ENCODE measurements at regions not wholly inside any gene's neighbourhood (a gene's known extent, or its start where the extent isn't known, plus 50 kb on each side); places are given as distances from the start of the nearest gene placed in this dataset.

DNA sequence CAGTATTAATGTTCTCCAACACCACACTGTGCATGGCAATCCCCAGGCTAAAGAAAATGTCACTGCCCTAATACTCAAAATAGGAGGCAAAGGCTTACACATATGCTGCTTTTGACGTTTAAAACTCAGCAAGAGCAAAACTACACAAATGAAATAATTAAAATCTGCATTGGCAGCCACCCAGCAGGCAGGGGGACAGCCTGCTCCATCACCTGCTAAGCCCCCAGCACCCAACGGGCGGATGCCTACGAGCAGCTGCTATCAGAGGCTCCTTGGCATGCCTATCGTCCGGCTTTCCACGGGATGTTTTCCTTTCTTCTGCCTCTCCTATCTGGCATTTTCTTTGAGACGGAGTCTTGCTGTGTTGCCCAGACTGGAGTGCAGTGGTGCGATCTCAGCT is 337.5 kb downstream of the SOX9 start:
- intact Hi-C loops (cut with DNase I): no loop called here
- H3K27me3 ChIP-seq: no peaks in the 10 kb centered on the region
- H3K27ac ChIP-seq: no peak overlapping the region
- 73 to 87% (median 87%) methylated on average over 2 to 9 of the region's 9 CpGs for WGBS, 4 donors
- H3K36me3 ChIP-seq (replicated peaks in 1 of 2): no peaks in the 10 kb centered on the region
- no peaks in the 10 kb centered on the region for H3K9me3 ChIP-seq (replicated peaks in 1 of 3)
- DNase-seq: no peak
- TF ChIP-seq CTCF (IDR thresholded peaks at IDR 0.05) (no peak), POLR2A (IDR thresholded peaks at IDR 0.05) (no peak)
- no peaks in the 10 kb centered on the region for H3K4me1 ChIP-seq (replicated peaks in 1 of 2)
- H3K4me3 ChIP-seq: no peak overlapping the region

GRCh38 chr17:72460711-72461110 is 339.9 kb downstream of the SOX9 start:
- no peak overlapping the region for H3K4me3 ChIP-seq
- TF ChIP-seq CTCF (IDR thresholded peaks at IDR 0.05) (no peak), POLR2A (IDR thresholded peaks at IDR 0.05) (no peak)
- peak in 2 of 7 donors; percentile 3 to 24 for DNase-seq
- no peaks in the 10 kb centered on the region for H3K36me3 ChIP-seq (replicated peaks in 1 of 2)
- intact Hi-C loops (cut with DNase I): no loop called here
- no peak overlapping the region for H3K27ac ChIP-seq
- no peaks in the 10 kb centered on the region for H3K9me3 ChIP-seq (replicated peaks in 1 of 3)
- no peaks in the 10 kb centered on the region for H3K27me3 ChIP-seq
- H3K4me1 ChIP-seq (replicated peaks in 1 of 2): no peaks in the 10 kb centered on the region

- TF ChIP-seq CTCF (IDR thresholded peaks at IDR 0.05) (no peak), POLR2A (IDR thresholded peaks at IDR 0.05) (no peak)
- Histone ChIP-seq H3K27ac (no peak overlapping the region), H3K36me3 (replicated peaks in 1 of 2) (no peaks in the 10 kb centered on the region), H3K9me3 (replicated peaks in 1 of 3) (no peaks in the 10 kb centered on the region), H3K27me3 (no peaks in the 10 kb centered on the region), H3K4me1 (replicated peaks in 1 of 2) (no peaks in the 10 kb centered on the region), H3K4me3 (no peak overlapping the region)
- DNase-seq: no peak
- intact Hi-C loops (cut with DNase I): no loop called here
- WGBS, 4 donors: 49 to 64% (median 59%) methylated on average over 5 of the region's 5 CpGs
These were observed 340.9 kb downstream of the SOX9 start for GRCh38 chr17:72461757-72462156.

- intact Hi-C loops (cut with DNase I): no loop called here
- no peaks in the 10 kb centered on the region for H3K4me1 ChIP-seq (replicated peaks in 1 of 2)
- WGBS, 4 donors: 21 to 48% (median 34%) methylated on average over 1 of the region's 1 CpG
- no peak for TF ChIP-seq POLR2A (IDR thresholded peaks at IDR 0.05)
- no peak for TF ChIP-seq CTCF (IDR thresholded peaks at IDR 0.05)
- no peaks in the 10 kb centered on the region for H3K36me3 ChIP-seq (replicated peaks in 1 of 2)
- H3K9me3 ChIP-seq (replicated peaks in 1 of 3): no peaks in the 10 kb centered on the region
- no peak for DNase-seq
- H3K27me3 ChIP-seq: no peaks in the 10 kb centered on the region
- no peak overlapping the region for H3K27ac ChIP-seq
- no peak overlapping the region for H3K4me3 ChIP-seq
These were observed 341.6 kb downstream of the SOX9 start for GRCh38 chr17:72462407-72462806.
